Inflammatory macrophage (primary cell): ENCODE measurements at regions not wholly inside any gene's neighbourhood (a gene's known extent, or its start where the extent isn't known, plus 50 kb on each side); places are given as distances from the start of the nearest gene placed in this dataset.
"Not testable (repeated sequence)": the region's sequence is repeated elsewhere in the genome, so short reads cannot be mapped to it uniquely, and the experiment has no call there.

Experiments used
- DNase-seq, 2 donors: peaks; one replicate each; pipeline ENCODE4 v3.0.0-alpha.2; 2020 to 2022

DNA sequence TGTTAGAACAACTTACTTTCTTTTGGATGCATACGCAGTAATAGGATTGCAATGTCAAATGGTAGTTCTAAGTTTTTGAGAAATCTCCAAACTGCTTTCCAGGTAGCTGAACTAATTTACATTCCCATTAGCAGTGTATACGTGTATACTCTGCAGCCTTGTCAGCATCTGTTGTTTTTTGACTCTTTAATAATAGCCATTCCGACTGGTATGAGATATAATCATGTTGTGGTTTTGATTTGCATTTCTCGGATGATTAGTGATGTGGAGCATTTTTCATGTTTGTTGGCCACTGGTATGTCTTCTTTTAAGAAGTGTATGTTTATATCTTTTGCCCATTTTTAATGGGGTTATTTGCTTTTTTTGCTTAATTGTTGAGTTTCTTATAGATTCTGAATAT, 76.9 kb upstream of the HNRNPA1L2 start:
- DNase-seq, result not testable (repeated sequence)

DNA sequence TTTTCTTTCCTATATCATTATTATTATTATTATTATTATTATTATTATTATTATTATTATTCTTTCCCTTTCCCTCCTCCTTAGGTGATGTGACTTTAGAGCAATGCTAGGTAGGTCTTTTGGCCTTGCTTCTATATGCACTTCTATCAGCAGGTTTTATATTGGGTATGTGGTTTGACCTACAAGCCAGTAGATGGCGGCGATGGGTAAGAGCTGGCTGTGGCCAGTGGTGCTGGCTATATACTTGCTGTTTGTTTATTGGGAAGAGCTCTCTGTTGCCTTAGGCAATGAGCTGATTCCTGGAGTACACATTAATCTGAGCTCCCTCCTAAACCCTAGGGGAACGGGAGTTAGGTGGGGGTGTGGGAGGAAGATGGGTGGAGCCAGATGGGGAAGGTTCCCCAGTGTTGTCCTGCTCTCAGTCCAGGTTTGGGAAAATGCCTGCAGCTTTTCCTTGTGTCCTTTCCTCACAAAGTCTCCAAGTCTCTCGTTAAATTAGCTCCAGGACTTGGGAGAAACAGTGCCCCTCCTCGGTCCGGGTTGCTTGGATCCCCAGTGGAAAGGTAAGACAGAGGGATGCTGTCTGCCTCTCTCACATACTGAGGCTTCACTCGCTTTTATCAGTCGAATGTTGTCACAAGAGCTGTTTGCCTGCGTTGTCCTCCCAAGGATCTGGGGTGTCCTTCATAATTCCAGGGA, 72.2 kb upstream of the HNRNPA1L2 start:
- DNase-seq, result peak; percentile 46 to 62

DNA sequence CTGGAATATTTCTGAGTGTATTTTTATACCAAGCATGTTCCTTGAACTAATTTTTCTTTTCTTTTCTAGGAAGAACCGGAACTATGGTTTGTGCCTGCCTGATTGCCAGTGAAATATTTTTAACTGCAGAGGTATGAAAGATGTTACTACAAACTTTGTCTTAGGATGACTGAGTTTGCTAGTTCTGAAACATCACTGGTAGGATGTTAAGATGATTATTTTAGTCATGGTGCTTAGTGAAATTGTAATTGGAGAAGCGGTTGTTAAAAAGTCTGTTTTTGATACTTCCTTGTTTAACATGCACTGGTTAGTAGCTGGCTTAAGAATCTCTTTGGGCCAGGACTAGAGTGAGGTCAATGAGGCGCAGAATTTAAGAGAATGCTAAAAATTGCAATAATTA, 71.1 kb upstream of the HNRNPA1L2 start:
- not testable (repeated sequence) for DNase-seq

DNA sequence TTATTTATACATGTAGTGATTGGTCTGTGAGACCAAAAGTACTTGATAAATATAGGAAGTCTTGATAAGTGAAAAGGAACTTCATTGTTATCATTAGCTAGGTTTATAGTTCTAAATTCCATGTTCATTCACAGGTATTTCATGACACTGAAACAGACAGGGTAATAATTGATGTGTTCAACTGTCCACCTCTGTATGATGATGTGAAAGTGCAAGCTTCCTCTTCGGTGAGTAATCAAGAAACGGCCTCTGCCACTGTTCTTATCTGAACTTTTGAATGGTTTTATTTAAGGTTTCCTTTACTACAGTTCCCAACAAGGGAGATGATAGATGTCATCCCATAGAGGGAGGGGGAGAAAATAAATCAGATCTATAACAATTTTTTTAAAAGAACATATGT, 59.3 kb upstream of the HNRNPA1L2 start:
- DNase-seq, result not testable (repeated sequence)
